IPS-NIHi7 (cell line): ENCODE measurements at regions not wholly inside any gene's neighbourhood (a gene's known extent, or its start where the extent isn't known, plus 50 kb on each side); places are given as distances from the start of the nearest gene placed in this dataset.
"Not testable (repeated sequence)": the region's sequence is repeated elsewhere in the genome, so short reads cannot be mapped to it uniquely, and the experiment has no call there.

Experiments used
- DNase-seq: peaks from one replicate; pipeline ENCODE4 v3.0.0; 2012; ENCODE audit warnings: mixed read lengths; ENCODE audit errors: extremely low spot score

GRCh38 chr12:75798136-75798926, 233.2 kb downstream of the PHLDA1 start:
- DNase-seq: no peak

- no peak for DNase-seq
These were observed 236.5 kb downstream of the PHLDA1 start for GRCh38 chr12:75795125-75795524.

GRCh38 chr12:75792687-75793086, 238.9 kb downstream of the PHLDA1 start:
- no peak for DNase-seq

GRCh38 chr12:75790219-75790618, 241.4 kb downstream of the PHLDA1 start:
- DNase-seq: no peak

- not testable (repeated sequence) for DNase-seq
These were observed 244.4 kb downstream of the PHLDA1 start for GRCh38 chr12:75787146-75787545.

GRCh38 chr12:75786070-75786469, 245.5 kb downstream of the PHLDA1 start:
- DNase-seq: no peak

- DNase-seq: no peak
These were observed 247.0 kb downstream of the PHLDA1 start for GRCh38 chr12:75784591-75784990.

GRCh38 chr12:75783093-75783877, 248.3 kb downstream of the PHLDA1 start:
- no peak for DNase-seq

GRCh38 chr12:75782069-75782581, 249.5 kb downstream of the PHLDA1 start:
- DNase-seq: no peak

- DNase-seq: no peak
These were observed 250.0 kb downstream of the PHLDA1 start for GRCh38 chr12:75781532-75782046.

GRCh38 chr12:75779891-75780496, 251.6 kb downstream of the PHLDA1 start:
- DNase-seq: no peak

- DNase-seq: no peak
These were observed 257.1 kb downstream of the PHLDA1 start for GRCh38 chr12:75774261-75775052.

GRCh38 chr12:75773377-75773776, 258.2 kb downstream of the PHLDA1 start:
- no peak for DNase-seq

- DNase-seq: no peak
These were observed 259.6 kb upstream of the KRR1 start for GRCh38 chr12:75771023-75771422.

GRCh38 chr12:75767957-75768356, 256.5 kb upstream of the KRR1 start:
- DNase-seq: no peak

GRCh38 chr12:75766263-75767160, 255.1 kb upstream of the KRR1 start:
- DNase-seq: no peak

- DNase-seq: no peak
These were observed 254.0 kb upstream of the KRR1 start for GRCh38 chr12:75765170-75766059.

GRCh38 chr12:75764091-75764841, 252.9 kb upstream of the KRR1 start:
- no peak for DNase-seq
